BE2C (cell line): ENCODE measurements at regions not wholly inside any gene's neighbourhood (a gene's known extent, or its start where the extent isn't known, plus 50 kb on each side); places are given as distances from the start of the nearest gene placed in this dataset.

Experiments used
- DNase-seq: peaks from one replicate; pipeline ENCODE4 v3.0.0-alpha.2; 2020
- H3K27me3 ChIP-seq: fragments of 250-450 bp; sonication (Bioruptor Pico); 2 replicates; pipeline ENCODE4 v1.5.1; 2020; ENCODE audit warnings: mild to moderate bottlenecking
- H3K36me3 ChIP-seq: fragments of 250-450 bp; sonication (Bioruptor Pico); 2 replicates; pipeline ENCODE4 v1.5.1; 2020; ENCODE audit warnings: mild to moderate bottlenecking
- H3K4me1 ChIP-seq: fragments of 250-450 bp; sonication (Bioruptor Pico); 2 replicates; pipeline ENCODE4 v1.5.1; 2020
- H3K4me3 ChIP-seq: 2 replicates; pipeline ENCODE4 v1.5.1; 2011; ENCODE audit warnings: low read depth, low read length
- H3K9me3 ChIP-seq: fragments of 250-450 bp; sonication (Bioruptor Pico); 2 replicates; pipeline ENCODE4 v1.5.1; 2020
- CTCF ChIP-seq: IDR thresholded peaks from 2 replicates; pipeline ENCODE4 v1.5.1; 2012; ENCODE audit warnings: mild to moderate bottlenecking, low read depth, low read length

GRCh38 chr2:217727801-217728200, 275.0 kb downstream of the TNS1 start:
- Histone ChIP-seq H3K4me1 (peaks cover 12% of the 10 kb centered on the region), H3K9me3 (no peaks in the 10 kb centered on the region), H3K27me3 (no peaks in the 10 kb centered on the region), H3K36me3 (no peaks in the 10 kb centered on the region), H3K4me3 (no peak overlapping the region)
- no peak for DNase-seq
- TF ChIP-seq CTCF = no peak

GRCh38 chr2:217725409-217725808, 277.4 kb downstream of the TNS1 start:
- TF ChIP-seq CTCF = no peak
- Histone ChIP-seq H3K4me3 (no peak overlapping the region), H3K36me3 (no peaks in the 10 kb centered on the region), H3K9me3 (no peaks in the 10 kb centered on the region), H3K4me1 (peaks cover 12% of the 10 kb centered on the region), H3K27me3 (no peaks in the 10 kb centered on the region)
- DNase-seq = no peak

- Histone ChIP-seq H3K4me3 (no peak overlapping the region), H3K36me3 (no peaks in the 10 kb centered on the region), H3K27me3 (no peaks in the 10 kb centered on the region), H3K9me3 (no peaks in the 10 kb centered on the region), H3K4me1 (peaks cover 9% of the 10 kb centered on the region)
- no peak for DNase-seq
- TF ChIP-seq CTCF = no peak
These were observed 278.3 kb downstream of the TNS1 start for GRCh38 chr2:217724471-217724870.

GRCh38 chr2:217723981-217724380, 278.8 kb downstream of the TNS1 start:
- Histone ChIP-seq H3K27me3 (no peaks in the 10 kb centered on the region), H3K36me3 (no peaks in the 10 kb centered on the region), H3K9me3 (no peaks in the 10 kb centered on the region), H3K4me3 (no peak overlapping the region), H3K4me1 (peaks cover 4% of the 10 kb centered on the region)
- DNase-seq = no peak
- TF ChIP-seq CTCF = no peak

- DNase-seq = no peak
These were observed 279.8 kb downstream of the TNS1 start for GRCh38 chr2:217722883-217723472.

More at GRCh38 chr2:217722883-217723472, 279.8 kb downstream of the TNS1 start:
- Histone ChIP-seq H3K4me3 (no peak overlapping the region), H3K27me3 (no peaks in the 10 kb centered on the region), H3K9me3 (no peaks in the 10 kb centered on the region), H3K36me3 (no peaks in the 10 kb centered on the region), H3K4me1 (no peaks in the 10 kb centered on the region; the same call in 1 of the 2 replicates)
- no peak for TF ChIP-seq CTCF
